NCI-H2196 (cell line): ENCODE measurements at regions not wholly inside any gene's neighbourhood (a gene's known extent, or its start where the extent isn't known, plus 50 kb on each side); places are given as distances from the start of the nearest gene placed in this dataset.
A peak's percentile ranks its signal among the peaks of the same experiment; 100 is the strongest.
"Not testable (repeated sequence)": the region's sequence is repeated elsewhere in the genome, so short reads cannot be mapped to it uniquely, and the experiment has no call there.

Source experiments
- DNase-seq: peaks from one replicate; lab custom pipeline; 2025; ENCODE audit not compliant: unreplicated experiment; lab: John Stamatoyannopoulos, UW

DNA sequence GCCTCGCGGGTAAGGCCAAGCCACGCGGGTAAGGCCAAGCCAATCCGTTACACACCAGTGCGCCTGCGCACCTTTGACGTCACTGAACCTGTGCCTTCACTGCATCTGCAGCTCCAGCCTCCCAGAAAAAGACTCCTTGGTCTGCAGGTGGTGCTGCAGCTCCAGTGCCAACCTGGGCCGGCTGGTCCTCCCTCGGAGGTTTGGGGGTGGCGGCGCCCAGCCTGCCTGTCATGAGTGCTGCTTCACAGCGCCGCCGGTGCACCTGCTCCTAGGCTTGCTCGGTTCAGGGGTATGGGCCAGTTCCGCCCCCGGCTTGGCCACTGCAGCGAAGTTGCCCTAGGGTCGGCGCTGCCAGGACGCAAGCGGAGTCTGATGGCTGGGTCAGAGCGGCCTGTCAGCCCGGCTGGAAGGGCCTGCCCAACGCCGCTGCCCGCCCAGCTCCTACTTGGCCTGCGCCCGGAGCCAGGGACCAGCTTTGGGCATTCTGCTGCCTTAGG, 146.6 kb downstream of the USP22 start:
- no peak for DNase-seq

DNA sequence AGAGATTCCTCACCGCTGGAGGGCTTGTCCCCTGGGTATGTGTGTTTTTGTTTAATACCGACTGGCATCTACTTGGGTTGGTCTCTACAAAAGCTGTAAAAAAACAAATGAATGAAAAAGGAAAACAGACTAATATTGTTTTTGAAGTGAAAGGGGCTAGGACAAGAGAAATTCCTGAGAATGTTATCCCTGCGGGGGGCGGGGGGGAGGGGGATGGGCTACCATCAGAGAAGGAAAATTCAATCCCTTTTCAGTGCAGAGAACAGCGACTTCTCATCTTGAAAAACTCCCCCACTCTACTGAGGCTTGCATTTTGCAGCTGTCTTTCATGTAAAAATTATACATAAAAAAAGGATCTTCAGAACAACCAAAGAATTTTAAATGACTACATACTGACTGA, 144.1 kb downstream of the USP22 start:
- DNase-seq, result not testable (repeated sequence)

DNA sequence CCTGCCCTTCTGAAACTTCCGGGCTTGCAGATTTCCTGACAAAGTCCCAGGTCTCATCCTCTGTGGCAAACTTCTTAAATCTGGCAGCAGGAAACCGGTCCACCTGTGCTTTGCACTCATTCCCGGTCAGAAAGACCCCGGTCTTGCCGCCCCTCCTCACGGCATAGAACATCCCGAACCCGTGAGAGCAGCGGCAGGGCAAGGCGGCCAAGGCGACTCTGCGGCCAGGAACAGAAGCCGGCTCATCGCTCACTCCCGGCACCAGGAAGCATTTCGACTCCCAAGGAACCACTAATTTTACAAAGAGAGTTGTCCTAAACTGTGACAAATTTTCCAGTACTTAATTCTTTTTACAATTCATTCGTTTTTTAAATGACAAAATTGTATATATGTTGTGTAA, 140.3 kb downstream of the USP22 start:
- DNase-seq, result not testable (repeated sequence)

DNA sequence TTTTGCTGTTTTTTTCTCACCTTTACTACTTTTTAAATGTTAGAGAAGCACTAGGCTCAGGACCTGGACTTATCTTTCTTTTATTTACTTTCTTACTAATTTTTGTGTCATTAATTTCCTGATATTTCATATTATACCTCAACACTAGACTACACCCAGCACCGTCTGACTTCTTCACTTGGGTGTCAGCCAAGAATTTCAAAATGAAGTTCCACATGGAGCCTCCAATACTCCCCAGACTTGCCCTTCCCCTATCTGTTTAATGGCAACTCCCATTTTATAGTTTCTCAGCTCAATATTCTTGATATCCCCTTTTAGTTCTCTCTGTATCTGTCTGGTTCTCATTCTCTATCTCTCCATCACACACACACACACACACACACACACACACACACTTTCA, 139.3 kb downstream of the USP22 start:
- DNase-seq, result not testable (repeated sequence)

DNA sequence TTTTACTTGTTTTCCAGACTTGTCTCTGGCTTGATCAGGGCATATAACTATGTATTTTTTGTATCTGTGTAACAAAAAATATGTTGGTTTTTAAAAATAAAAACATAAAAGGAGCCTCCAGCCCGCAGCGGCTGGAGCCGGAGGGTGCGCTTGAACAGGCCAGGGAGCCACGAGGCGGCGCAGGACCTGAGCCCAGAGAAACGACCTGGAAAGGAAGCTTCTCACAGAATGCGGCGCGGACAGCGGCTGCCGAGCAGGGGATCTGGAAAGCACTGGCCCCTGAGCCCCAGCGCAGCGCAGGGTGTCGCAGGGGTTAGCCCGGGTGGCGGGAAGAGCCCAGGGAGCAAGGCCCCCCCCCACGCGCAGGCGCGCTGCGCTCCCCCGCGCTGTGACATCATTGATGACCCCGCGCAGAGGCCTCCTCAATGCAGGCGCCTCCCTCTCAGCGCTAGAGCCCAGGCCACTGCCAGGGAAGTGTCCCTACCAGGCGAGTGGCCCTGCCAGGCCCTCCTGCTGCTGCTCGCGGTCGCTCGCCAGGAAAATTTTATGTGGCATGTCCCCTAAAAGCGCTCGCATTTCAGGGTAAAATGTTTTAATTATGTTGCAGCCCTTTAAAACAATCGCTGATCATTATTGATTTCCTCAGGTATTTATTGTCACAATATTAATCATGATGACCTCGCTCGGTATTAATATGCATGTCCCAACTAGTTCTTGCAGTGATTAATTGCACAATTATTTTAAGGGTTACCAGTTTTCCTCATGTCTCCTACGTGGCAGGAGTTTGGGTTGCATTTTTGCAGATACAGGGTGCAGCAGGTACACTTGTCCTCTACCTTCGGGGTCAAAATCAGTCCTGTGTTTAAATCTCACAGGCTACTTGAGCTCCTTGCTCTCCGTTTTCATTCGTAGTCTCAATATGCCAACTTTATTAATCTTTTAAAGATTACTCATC, 134.2 kb downstream of the USP22 start:
- DNase-seq, result peak; percentile 77

- no peak for DNase-seq
Observed at GRCh38 chr17:20914658-20915057, 128.2 kb downstream of the USP22 start.

- no peak for DNase-seq
Observed at GRCh38 chr17:20916383-20916782, 126.4 kb downstream of the USP22 start.

- DNase-seq, result not testable (repeated sequence)
Observed at GRCh38 chr17:20917610-20918306, 125.1 kb downstream of the USP22 start.

GRCh38 chr17:20920095-20920814, 122.6 kb downstream of the USP22 start:
- DNase-seq, result no peak

DNA sequence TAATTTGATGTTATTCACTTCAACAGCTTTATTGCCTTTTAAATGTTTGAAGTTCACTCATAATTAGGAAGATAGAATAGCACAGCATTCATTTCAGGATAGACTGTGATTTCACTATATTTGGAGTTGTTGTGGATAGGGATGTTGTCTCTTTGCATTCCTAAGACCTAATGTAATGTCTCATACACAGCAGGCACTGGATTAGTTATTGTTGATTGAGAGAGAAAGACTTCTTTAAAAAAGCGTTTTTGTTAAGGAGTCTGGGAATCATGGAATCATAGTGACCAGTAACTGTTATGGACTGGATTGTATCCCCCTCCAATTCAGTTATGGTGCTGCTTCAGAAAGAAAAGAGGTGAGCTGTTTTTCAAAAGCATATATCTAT, 122.0 kb downstream of the USP22 start:
- DNase-seq, result no peak

GRCh38 chr17:20922128-20922670, 120.6 kb downstream of the USP22 start:
- no peak for DNase-seq

DNA sequence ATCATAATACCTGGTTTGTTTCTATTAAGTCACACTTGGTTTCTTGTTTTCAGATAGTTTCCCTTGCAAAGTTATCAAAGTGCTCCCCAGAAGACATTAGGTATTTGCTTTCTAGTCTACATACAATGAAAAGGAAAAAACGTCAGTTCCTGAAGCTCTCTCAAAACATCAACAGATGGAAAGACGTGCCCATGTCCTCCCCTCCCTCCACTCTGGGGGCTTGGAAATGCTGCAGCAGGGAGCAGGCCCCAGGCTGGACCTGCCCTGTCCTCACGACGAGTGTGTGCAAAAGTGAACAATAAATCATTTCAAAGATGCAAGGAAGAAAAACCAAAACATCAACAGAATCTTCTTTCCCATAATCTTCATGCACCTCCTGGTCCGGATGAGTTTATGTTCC, 118.5 kb downstream of the USP22 start:
- no peak for DNase-seq

- DNase-seq, result no peak
Observed at GRCh38 chr17:20925091-20925490, 117.7 kb downstream of the USP22 start.

DNA sequence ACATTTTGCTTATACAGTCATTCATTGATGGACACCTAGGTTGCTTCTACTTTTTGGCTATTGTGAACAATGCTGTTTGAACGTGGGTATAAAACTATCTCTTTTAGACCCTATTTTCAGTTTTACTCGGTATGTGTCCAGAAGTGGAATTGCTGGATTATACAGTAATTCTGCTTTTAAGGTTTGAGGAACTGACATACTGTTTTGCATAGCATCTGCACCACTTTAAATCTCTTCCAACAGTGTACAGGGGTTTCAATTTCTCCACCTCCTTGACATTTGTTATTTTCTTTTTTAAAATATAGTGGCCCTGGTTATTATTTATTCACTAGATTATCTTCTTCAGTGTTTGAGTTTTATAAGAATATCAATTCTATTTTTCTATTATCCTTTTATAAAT, 116.9 kb downstream of the USP22 start:
- no peak for DNase-seq

GRCh38 chr17:20926532-20926931, 116.3 kb downstream of the USP22 start:
- DNase-seq, result no peak

GRCh38 chr17:20927308-20927977, 115.4 kb downstream of the USP22 start:
- no peak for DNase-seq

GRCh38 chr17:20929334-20929733, 113.5 kb downstream of the USP22 start:
- DNase-seq, result no peak

DNA sequence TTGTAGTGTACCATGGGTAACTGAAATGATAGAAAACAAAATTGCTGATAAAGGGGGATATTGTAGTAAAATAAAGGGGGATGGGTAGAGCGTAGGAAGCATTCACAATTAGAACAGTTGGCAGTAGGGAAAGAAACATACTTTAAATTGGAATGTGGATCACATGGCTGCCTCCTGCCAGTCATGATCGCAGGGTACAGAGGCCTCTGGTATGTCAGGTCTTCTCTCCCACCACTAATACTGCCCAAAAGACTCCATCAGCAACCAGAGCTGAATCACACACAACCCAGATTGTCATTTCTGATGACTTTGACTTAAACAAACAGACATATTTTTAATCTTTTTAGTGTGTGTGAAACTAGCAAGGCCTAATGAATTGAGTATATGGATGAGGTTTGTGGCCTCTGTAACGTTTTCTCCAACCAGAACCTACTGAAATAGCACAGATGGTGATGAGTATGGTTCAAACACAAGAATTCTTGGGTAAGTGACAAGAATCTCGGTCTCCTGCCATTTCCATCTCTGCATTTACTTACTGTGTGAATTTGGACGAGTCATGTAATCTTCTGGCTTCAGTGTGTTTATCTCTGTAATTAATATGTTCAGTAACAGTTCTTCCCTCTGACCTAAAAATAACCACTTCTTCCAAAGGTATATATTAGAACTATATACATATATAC, 112.6 kb downstream of the USP22 start:
- no peak for DNase-seq

- DNase-seq, result not testable (repeated sequence)
Observed at GRCh38 chr17:20933040-20933439, 109.8 kb downstream of the USP22 start.

DNA sequence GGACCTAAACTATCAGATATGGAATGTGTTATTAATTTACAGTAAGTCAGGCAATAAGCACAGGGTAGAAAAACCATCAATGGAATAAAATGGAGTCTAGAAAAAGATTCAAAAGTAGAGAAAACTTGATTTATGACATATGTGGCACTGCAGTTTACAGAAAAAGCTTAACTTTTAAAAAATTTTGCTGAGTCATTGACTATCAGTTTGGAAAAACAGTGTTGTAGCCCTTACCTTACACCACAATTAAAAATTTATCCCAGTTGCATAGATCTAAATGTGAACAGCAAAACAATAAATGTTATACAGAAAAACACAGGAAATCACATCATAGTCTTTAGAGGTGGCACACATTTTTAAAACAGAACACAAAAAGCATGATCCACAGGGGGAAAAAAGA, 108.5 kb downstream of the USP22 start:
- DNase-seq, result no peak
